ENCODE measurements at regions not wholly inside any gene's neighbourhood (a gene's known extent, or its start where the extent isn't known, plus 50 kb on each side); places are given as distances from the start of the nearest gene placed in this dataset.

DNA sequence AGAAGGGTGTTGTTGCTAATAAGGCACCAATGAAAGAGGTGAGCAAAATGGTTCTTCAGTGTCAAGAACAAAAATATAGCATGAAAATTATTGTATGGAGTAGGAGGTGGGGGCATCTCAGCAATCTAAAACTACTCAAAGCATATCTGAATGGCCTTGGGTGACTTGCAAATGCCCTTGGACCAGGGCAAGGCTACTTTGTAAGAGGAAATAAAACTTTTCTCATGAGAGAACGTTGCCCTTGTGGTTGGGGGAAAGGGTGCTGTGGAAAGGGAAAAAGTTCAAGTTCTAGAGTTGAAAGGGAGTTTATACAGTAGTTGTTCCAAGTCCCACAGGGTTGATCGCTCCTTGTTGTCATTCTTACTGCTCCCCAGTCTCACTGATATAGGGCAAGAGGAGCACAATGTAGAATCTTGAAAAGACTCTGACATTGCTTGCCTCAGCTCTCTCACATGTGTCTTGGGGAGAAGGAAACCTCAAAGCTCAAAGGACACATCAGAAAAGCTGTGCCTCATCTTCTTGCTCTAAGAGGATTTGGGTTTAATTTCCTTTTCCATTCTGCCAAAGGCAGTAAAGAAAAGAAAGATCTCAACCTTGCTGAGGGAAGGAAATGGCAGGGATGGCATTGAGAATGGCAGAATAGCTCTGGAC is 270.5 kb downstream of the DUSP6 start:
- H3K9me3 Mint-ChIP-seq, result peaks cover 0 to 2% (median 0%) of the 10 kb centered on the region in 7 donors
- no peak for DNase-seq
- peaks cover 0 to 6% (median 0%) of the 10 kb centered on the region in 3 donors for H3K27me3 Mint-ChIP-seq (ENCODE audit: low read depth in 3 of 3)
- WGBS (ENCODE audit: insufficient coverage), result 0% methylated on average over 1 of the region's 2 CpGs
- H3K9me3 ChIP-seq (replicated peaks in 1 of 2; ENCODE audit: control insufficient read depth in 1 of 2, insufficient read depth in 1 of 2, low read length in 2 of 2), result no peaks in the 10 kb centered on the region
- peaks cover 8 to 12% of the 10 kb centered on the region in 2 donors for H3K4me1 ChIP-seq (ENCODE audit: control insufficient read depth in 1 of 2, insufficient read depth in 2 of 2, low read length in 2 of 2)
- no peaks in the 10 kb centered on the region for H3K36me3 Mint-ChIP-seq
- intact Hi-C loops (cut with micrococcal nuclease), result no loop called here
- no peaks in the 10 kb centered on the region for H3K27me3 ChIP-seq (ENCODE audit: control insufficient read depth in 2 of 2, insufficient read depth in 2 of 2, low read length in 2 of 2)
- peak overlapping the region; percentile 48 for H2AFZ ChIP-seq (ENCODE audit: insufficient read depth, low read depth, low read length, poor library complexity, severe bottlenecking)
- H3K9ac ChIP-seq (ENCODE audit: insufficient read depth, low read length, poor library complexity, severe bottlenecking), result no peak overlapping the region
- peak overlapping the region in 2 of 7 donors; percentile 14 to 58 for H3K27ac Mint-ChIP-seq
- no peaks in the 10 kb centered on the region for H3K79me2 ChIP-seq (ENCODE audit: insufficient read depth, low read length)
- no peak overlapping the region for H3K4me3 Mint-ChIP-seq
- no peak overlapping the region for H3K27ac ChIP-seq (ENCODE audit: low read depth in 1 of 2, low read length in 2 of 2)
- peaks cover 10% of the 10 kb centered on the region for H3K4me1 Mint-ChIP-seq
- no peaks in the 10 kb centered on the region for H4K20me1 ChIP-seq (ENCODE audit: insufficient read depth, low read length)
- no peak overlapping the region for H3K4me3 ChIP-seq (replicated peaks in 1 of 3; ENCODE audit: low read depth in 2 of 3, low read length in 3 of 3)
- no peak for TF ChIP-seq CTCF (IDR thresholded peaks at IDR 0.05)
- H3K4me2 ChIP-seq (replicated peaks; ENCODE audit: extremely low read depth, low read length, poor library complexity, severe bottlenecking), result no peak overlapping the region
- H3K36me3 ChIP-seq (replicated peaks in 1 of 2; ENCODE audit: control insufficient read depth in 1 of 2, insufficient read depth in 2 of 2, low read length in 2 of 2), result no peaks in the 10 kb centered on the region

DNA sequence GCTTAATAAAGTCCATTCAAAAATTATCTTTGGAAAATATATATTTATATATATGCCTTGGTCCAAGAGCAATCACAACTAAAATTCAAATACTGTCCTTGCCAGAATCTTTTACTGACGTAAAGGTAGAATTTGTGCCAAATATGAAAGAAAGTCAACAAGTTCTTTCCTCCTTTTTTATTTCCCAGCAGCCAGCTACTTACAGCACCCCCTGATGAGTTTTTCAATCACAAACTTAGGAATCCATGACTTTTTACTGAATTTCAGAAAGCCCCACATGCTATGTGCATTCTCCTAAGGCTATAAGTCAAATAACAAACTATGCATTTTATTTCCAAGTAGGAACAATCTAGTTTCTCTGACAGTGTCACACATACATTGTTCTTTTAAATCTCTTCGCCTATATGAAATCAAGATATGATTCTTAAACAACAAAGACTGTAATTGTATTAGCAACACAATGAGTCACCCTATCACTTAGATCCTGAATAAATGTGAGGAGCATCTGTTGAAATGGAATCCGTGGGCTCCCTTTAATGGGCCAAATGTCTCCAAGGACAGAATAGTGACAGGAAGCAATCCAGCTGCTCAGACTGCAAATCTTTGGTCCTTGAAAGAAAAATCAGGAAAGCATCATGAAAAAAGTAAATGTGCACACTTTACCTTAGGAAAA is 271.4 kb downstream of the DUSP6 start:
- Histone ChIP-seq H3K9me3 (replicated peaks in 1 of 2; ENCODE audit: control insufficient read depth in 1 of 2, insufficient read depth in 1 of 2, low read length in 2 of 2) (no peaks in the 10 kb centered on the region), H3K27me3 (ENCODE audit: control insufficient read depth in 2 of 2, insufficient read depth in 2 of 2, low read length in 2 of 2) (no peaks in the 10 kb centered on the region), H4K20me1 (ENCODE audit: insufficient read depth, low read length) (no peaks in the 10 kb centered on the region), H3K4me2 (replicated peaks; ENCODE audit: extremely low read depth, low read length, poor library complexity, severe bottlenecking) (no peak overlapping the region), H3K79me2 (ENCODE audit: insufficient read depth, low read length) (no peaks in the 10 kb centered on the region), H3K4me3 (replicated peaks in 1 of 3; ENCODE audit: low read depth in 2 of 3, low read length in 3 of 3) (no peak overlapping the region), H3K27ac (ENCODE audit: low read depth in 1 of 2, low read length in 2 of 2) (no peak overlapping the region), H3K4me1 (ENCODE audit: control insufficient read depth in 1 of 2, insufficient read depth in 2 of 2, low read length in 2 of 2) (peaks cover 8 to 12% of the 10 kb centered on the region in 2 donors), H3K36me3 (replicated peaks in 1 of 2; ENCODE audit: control insufficient read depth in 1 of 2, insufficient read depth in 2 of 2, low read length in 2 of 2) (no peaks in the 10 kb centered on the region), H2AFZ (ENCODE audit: insufficient read depth, low read depth, low read length, poor library complexity, severe bottlenecking) (no peak overlapping the region), H3K9ac (ENCODE audit: insufficient read depth, low read length, poor library complexity, severe bottlenecking) (no peak overlapping the region)
- WGBS (ENCODE audit: insufficient coverage), result 100% methylated on average over 1 of the region's 3 CpGs
- H3K9me3 Mint-ChIP-seq, result peaks cover 0 to 2% (median 0%) of the 10 kb centered on the region in 7 donors
- H3K27me3 Mint-ChIP-seq (ENCODE audit: low read depth in 3 of 3), result peaks cover 0 to 6% (median 0%) of the 10 kb centered on the region in 3 donors
- H3K36me3 Mint-ChIP-seq, result no peaks in the 10 kb centered on the region
- no peak overlapping the region for H3K27ac Mint-ChIP-seq
- H3K4me3 Mint-ChIP-seq, result no peak overlapping the region
- TF ChIP-seq CTCF (IDR thresholded peaks at IDR 0.05), result no peak
- DNase-seq, result no peak
- peaks cover 10% of the 10 kb centered on the region for H3K4me1 Mint-ChIP-seq
- intact Hi-C loops (cut with micrococcal nuclease), result no loop called here

All from CD14-positive monocyte (primary cell).